ENCODE measurements at regions not wholly inside any gene's neighbourhood (a gene's known extent, or its start where the extent isn't known, plus 50 kb on each side); places are given as distances from the start of the nearest gene placed in this dataset.

DNA sequence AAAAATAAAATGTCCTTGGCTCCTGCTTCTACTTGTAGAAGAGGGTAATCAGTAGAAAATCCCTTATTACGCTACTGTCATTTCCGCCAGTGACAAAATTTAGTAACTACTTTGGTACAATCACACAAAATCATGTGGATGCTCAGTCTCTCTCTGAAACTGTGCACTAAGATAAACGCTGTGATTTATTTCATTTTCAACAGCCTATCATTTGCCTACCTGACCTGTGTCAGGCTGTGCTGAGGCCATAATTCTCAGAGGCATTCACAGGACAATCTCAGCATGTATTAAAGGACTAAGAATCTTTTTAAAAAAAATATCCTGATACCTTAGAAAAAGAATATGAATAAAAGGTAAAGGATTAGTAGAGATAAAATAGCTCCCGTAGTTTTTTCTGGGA, 226.0 kb downstream of the RASSF9 start:
- TF ChIP-seq, protein P1, sequence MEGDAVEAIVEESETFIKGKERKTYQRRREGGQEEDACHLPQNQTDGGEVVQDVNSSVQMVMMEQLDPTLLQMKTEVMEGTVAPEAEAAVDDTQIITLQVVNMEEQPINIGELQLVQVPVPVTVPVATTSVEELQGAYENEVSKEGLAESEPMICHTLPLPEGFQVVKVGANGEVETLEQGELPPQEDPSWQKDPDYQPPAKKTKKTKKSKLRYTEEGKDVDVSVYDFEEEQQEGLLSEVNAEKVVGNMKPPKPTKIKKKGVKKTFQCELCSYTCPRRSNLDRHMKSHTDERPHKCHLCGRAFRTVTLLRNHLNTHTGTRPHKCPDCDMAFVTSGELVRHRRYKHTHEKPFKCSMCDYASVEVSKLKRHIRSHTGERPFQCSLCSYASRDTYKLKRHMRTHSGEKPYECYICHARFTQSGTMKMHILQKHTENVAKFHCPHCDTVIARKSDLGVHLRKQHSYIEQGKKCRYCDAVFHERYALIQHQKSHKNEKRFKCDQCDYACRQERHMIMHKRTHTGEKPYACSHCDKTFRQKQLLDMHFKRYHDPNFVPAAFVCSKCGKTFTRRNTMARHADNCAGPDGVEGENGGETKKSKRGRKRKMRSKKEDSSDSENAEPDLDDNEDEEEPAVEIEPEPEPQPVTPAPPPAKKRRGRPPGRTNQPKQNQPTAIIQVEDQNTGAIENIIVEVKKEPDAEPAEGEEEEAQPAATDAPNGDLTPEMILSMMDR (IDR thresholded peaks at IDR 0.05) = no peak
- no peak for TF ChIP-seq POLR2A (IDR thresholded peaks at IDR 0.05)
- TF ChIP-seq POLR2AphosphoS5 (IDR thresholded peaks at IDR 0.05) = no peak
